ENCODE measurements at regions not wholly inside any gene's neighbourhood (a gene's known extent, or its start where the extent isn't known, plus 50 kb on each side); places are given as distances from the start of the nearest gene placed in this dataset.
A peak's percentile ranks its signal among the peaks of the same experiment; 100 is the strongest.

- no peak for DNase-seq (ENCODE audit: low read depth)
- no peak for TF ChIP-seq CTCF (IDR thresholded peaks at IDR 0.05; ENCODE audit: low read length, missing control alignments)
- H3K4me3 ChIP-seq (replicated peaks; ENCODE audit: low read depth, low read length), result no peak overlapping the region
Observed at GRCh38 chr20:11714886-11715285, 202.8 kb upstream of the BTBD3 start.

GRCh38 chr20:11716239-11716944 is 201.3 kb upstream of the BTBD3 start:
- H3K4me3 ChIP-seq (replicated peaks; ENCODE audit: low read depth, low read length), result no peak overlapping the region
- peak; percentile 39 for DNase-seq (ENCODE audit: low read depth)
- TF ChIP-seq CTCF (IDR thresholded peaks at IDR 0.05; ENCODE audit: low read length, missing control alignments), result peak; percentile 46

- TF ChIP-seq CTCF (IDR thresholded peaks at IDR 0.05; ENCODE audit: low read length, missing control alignments), result no peak
- DNase-seq (ENCODE audit: low read depth), result no peak
- H3K4me3 ChIP-seq (replicated peaks; ENCODE audit: low read depth, low read length), result no peak overlapping the region
Observed at GRCh38 chr20:11716945-11717248, 200.8 kb upstream of the BTBD3 start.

- H3K4me3 ChIP-seq (replicated peaks; ENCODE audit: low read depth, low read length), result no peak overlapping the region
- DNase-seq (ENCODE audit: low read depth), result no peak
- TF ChIP-seq CTCF (IDR thresholded peaks at IDR 0.05; ENCODE audit: low read length, missing control alignments), result no peak
Observed at GRCh38 chr20:11717562-11717961, 200.1 kb upstream of the BTBD3 start.

GRCh38 chr20:11718474-11719094 is 199.1 kb upstream of the BTBD3 start:
- no peak overlapping the region for H3K4me3 ChIP-seq (replicated peaks; ENCODE audit: low read depth, low read length)
- no peak for TF ChIP-seq CTCF (IDR thresholded peaks at IDR 0.05; ENCODE audit: low read length, missing control alignments)
- DNase-seq (ENCODE audit: low read depth), result no peak

GRCh38 chr20:11719153-11719552 is 198.5 kb upstream of the BTBD3 start:
- no peak for TF ChIP-seq CTCF (IDR thresholded peaks at IDR 0.05; ENCODE audit: low read length, missing control alignments)
- H3K4me3 ChIP-seq (replicated peaks; ENCODE audit: low read depth, low read length), result no peak overlapping the region
- DNase-seq (ENCODE audit: low read depth), result no peak

- TF ChIP-seq CTCF (IDR thresholded peaks at IDR 0.05; ENCODE audit: low read length, missing control alignments), result no peak
- no peak for DNase-seq (ENCODE audit: low read depth)
Observed at GRCh38 chr20:11721411-11721810, 196.3 kb upstream of the BTBD3 start.

More at GRCh38 chr20:11721411-11721810, 196.3 kb upstream of the BTBD3 start:
- no peak overlapping the region for H3K4me3 ChIP-seq (replicated peaks; ENCODE audit: low read depth, low read length)

All from fibroblast of pulmonary artery (primary cell).